ENCODE measurements at regions not wholly inside any gene's neighbourhood (a gene's known extent, or its start where the extent isn't known, plus 50 kb on each side); places are given as distances from the start of the nearest gene placed in this dataset.

GRCh38 chr4:14868426-14869395 lies 133.6 kb upstream of the CPEB2 start:
- Mint-ChIP-seq H3K27ac (no peak overlapping the region), H3K36me3 (ENCODE audit: low read depth) (no peaks in the 10 kb centered on the region), H3K9me3 (no peaks in the 10 kb centered on the region), H3K4me3 (no peak overlapping the region), H3K27me3 (peaks cover 13% of the 10 kb centered on the region), H3K4me1 (no peaks in the 10 kb centered on the region)
- intact Hi-C loops (cut with micrococcal nuclease): no loop called here
- ChIA-PET POLR2A (no interaction called here), CTCF (no interaction called here)
- no peak for ATAC-seq (ENCODE audit: low read depth)
- DNase-seq: no peak
- TF ChIP-seq CTCF (IDR thresholded peaks at IDR 0.05): no peak

- ChIA-PET POLR2A (no interaction called here), CTCF (no interaction called here)
- ATAC-seq (ENCODE audit: low read depth): no peak
- Mint-ChIP-seq H3K27ac (no peak overlapping the region), H3K36me3 (ENCODE audit: low read depth) (no peaks in the 10 kb centered on the region), H3K27me3 (peaks cover 12% of the 10 kb centered on the region), H3K9me3 (peaks cover 4% of the 10 kb centered on the region), H3K4me1 (peaks cover under 1% of the 10 kb centered on the region), H3K4me3 (no peak overlapping the region)
- no peak for TF ChIP-seq CTCF (IDR thresholded peaks at IDR 0.05)
- intact Hi-C loops (cut with micrococcal nuclease): loop anchor here (2.0 to 10.0 kb wide), 2 partner anchors 131 to 783 kb away; partner anchors contain the start of genes CPEB2 and FBXL5
- no peak for DNase-seq
Measured at GRCh38 chr4:14871676-14872430, 130.4 kb upstream of the CPEB2 start.

- intact Hi-C loops (cut with micrococcal nuclease): loop anchor here (10.0 kb wide), 1 partner anchor 780 kb away; the partner anchor contains the start of gene FBXL5
- Mint-ChIP-seq H3K27ac (no peak overlapping the region), H3K36me3 (ENCODE audit: low read depth) (no peaks in the 10 kb centered on the region), H3K9me3 (peaks cover 4% of the 10 kb centered on the region), H3K4me3 (no peak overlapping the region), H3K27me3 (peaks cover 3% of the 10 kb centered on the region), H3K4me1 (peaks cover 9% of the 10 kb centered on the region)
- ATAC-seq (ENCODE audit: low read depth): no peak
- no peak for DNase-seq
- CTCF ChIA-PET: no interaction called here
- POLR2A ChIA-PET: no interaction called here
- no peak for TF ChIP-seq CTCF (IDR thresholded peaks at IDR 0.05)
Measured at GRCh38 chr4:14874990-14875389, 127.3 kb upstream of the CPEB2 start.

GRCh38 chr4:14877246-14878225 lies 124.7 kb upstream of the CPEB2 start:
- Mint-ChIP-seq H3K27me3 (no peaks in the 10 kb centered on the region), H3K27ac (no peak overlapping the region), H3K4me3 (no peak overlapping the region), H3K36me3 (ENCODE audit: low read depth) (no peaks in the 10 kb centered on the region), H3K9me3 (peaks cover 4% of the 10 kb centered on the region), H3K4me1 (peaks cover 9% of the 10 kb centered on the region)
- POLR2A ChIA-PET: no interaction called here
- TF ChIP-seq CTCF (IDR thresholded peaks at IDR 0.05): no peak
- intact Hi-C loops (cut with micrococcal nuclease): loop anchor here (10.0 kb wide), 1 partner anchor 777 kb away; the partner anchor contains the start of gene FBXL5
- CTCF ChIA-PET: no interaction called here
- ATAC-seq (ENCODE audit: low read depth) (peak; percentile 34), DNase-seq (no peak)

Data from activated B cell treated with CpG ODN at 0.5 μM for 24 hours (primary cell).